K562 (cell line): ENCODE measurements at regions not wholly inside any gene's neighbourhood (a gene's known extent, or its start where the extent isn't known, plus 50 kb on each side); places are given as distances from the start of the nearest gene placed in this dataset.
A peak's percentile ranks its signal among the peaks of the same experiment; 100 is the strongest.
"Not testable (repeated sequence)": the region's sequence is repeated elsewhere in the genome, so short reads cannot be mapped to it uniquely, and the experiment has no call there.

Source experiments
- ATAC-seq: fragments of 200-7000 bp; cut with Tn5 transposase; 3 replicates; pipeline ENCODE4 v1.9.1; 2020; ENCODE audit warnings: moderate library complexity
- BruUV-seq: library from RNA; stranded (reverse); fragments of 400-500 nt; replicated peaks from 2 replicates; lab custom pipeline; 2021; lab: Mats Ljungman, UMichigan
- CTCF ChIA-PET: fragments of 300-600 bp; formaldehyde crosslinking; extraction: SDS; loops from one replicate; lab custom pipeline; 2021; ENCODE audit warnings: low intra/inter-chr PET ratio; lab: Yijun Ruan, JAX
- POLR2A ChIA-PET: fragments of 300-600, 350-650 bp; sonication (Branson Sonifier 250); formaldehyde crosslinking; extraction: SDS; loops from one replicate; lab custom pipeline; 2021; ENCODE audit warnings: antibody characterized with exemption, inconsistent platforms; lab: Yijun Ruan, JAX
- DNase-seq, 4 experiments: peaks; one replicate each; pipeline versions ENCODE4 v3.0.0 to v3.0.0-alpha.2; 2011 to 2018; ENCODE audit warnings: low spot score in 3 of 4, mixed read lengths in 3 of 4; ENCODE audit errors: extremely low read depth in 1 of 4
- FAIRE-seq: peaks from 2 replicates; lab custom pipeline; 2011; peaks lifted over from hg19 to GRCh38; lab: Jason Lieb, UNC
- H2AFZ ChIP-seq: 2 replicates; pipeline ENCODE4 v1.6.0; 2011; ENCODE audit warnings: low read depth, low read length, control low read depth, inconsistent platforms
- H3K27ac ChIP-seq: fragments of 200-600 bp; 3 replicates; pipeline ENCODE4 v1.8.0; 2011; ENCODE audit warnings: low read depth, mild to moderate bottlenecking, control low read depth, inconsistent platforms, low read length, moderate library complexity, mixed read lengths; ENCODE audit errors: extremely low read depth
- H3K27me3 ChIP-seq, 2 experiments: fragments of 300-600 bp in 1 of 2; 2 replicates in 1 of 2; 3 replicates in 1 of 2; pipeline versions ENCODE4 v1.6.0 to v1.8.0; 2011; ENCODE audit warnings: inconsistent platforms in 2 of 2, low read length in 2 of 2, mild to moderate bottlenecking in 1 of 2, mixed read lengths in 1 of 2, moderate library complexity in 1 of 2; ENCODE audit not compliant: control insufficient read depth in 2 of 2, insufficient read depth in 2 of 2
- H3K36me3 ChIP-seq: fragments of 300-600 bp; 3 replicates; pipeline ENCODE4 v1.8.0; 2011; ENCODE audit warnings: mild to moderate bottlenecking, low read length, inconsistent platforms; ENCODE audit not compliant: control insufficient read depth, insufficient read depth
- H3K4me1 ChIP-seq, 2 experiments: fragments of 200-600 bp in 1 of 2; replicated peaks in 1 of 2; 2 replicates in 1 of 2; 3 replicates in 1 of 2; pipeline versions ENCODE4 v1.5.1 to v1.8.0; 2011; ENCODE audit warnings: inconsistent platforms in 2 of 2, low read length in 2 of 2, mild to moderate bottlenecking in 1 of 2, mixed read lengths in 1 of 2, moderate library complexity in 1 of 2; ENCODE audit not compliant: control insufficient read depth in 2 of 2, insufficient read depth in 2 of 2
- H3K4me2 ChIP-seq: 2 replicates; pipeline ENCODE4 v1.6.1; 2011; ENCODE audit warnings: low read length, control low read depth, inconsistent platforms, mixed read lengths; ENCODE audit not compliant: insufficient read depth
- H3K4me3 ChIP-seq: fragments of 200-600 bp; sonication (generic), shearing (Covaris generic); 2 replicates; pipeline ENCODE4 v1.5.1; 2016; ENCODE audit warnings: control low read depth, inconsistent platforms
- H3K79me2 ChIP-seq: fragments of 200-600 bp; 3 replicates; pipeline ENCODE4 v1.8.0; 2011; ENCODE audit warnings: low read length, inconsistent platforms; ENCODE audit not compliant: control insufficient read depth, insufficient read depth
- H3K9ac ChIP-seq, 2 experiments: 2 replicates each; pipeline versions ENCODE4 v1.6.0 to v1.6.1; 2011; ENCODE audit warnings: low read depth in 2 of 2, low read length in 2 of 2, control low read depth in 1 of 2, inconsistent platforms in 1 of 2, mild to moderate bottlenecking in 1 of 2, mixed read lengths in 1 of 2; ENCODE audit not compliant: insufficient read depth in 1 of 2
- H3K9me1 ChIP-seq: one replicate; pipeline ENCODE4 v1.6.0; 2011; ENCODE audit warnings: inconsistent platforms, mild to moderate bottlenecking, low read length, moderate library complexity; ENCODE audit not compliant: control insufficient read depth, insufficient read depth
- H3K9me3 ChIP-seq: replicated peaks from 2 replicates; pipeline ENCODE4 v1.5.1; 2011; ENCODE audit warnings: low read depth, low read length, inconsistent platforms; ENCODE audit not compliant: control insufficient read depth, insufficient read depth
- H4K20me1 ChIP-seq: replicated peaks from 2 replicates; pipeline ENCODE4 v1.6.1; 2011; ENCODE audit warnings: low read length, inconsistent platforms, mixed read lengths; ENCODE audit not compliant: control insufficient read depth, insufficient read depth
- WGBS: fragments of 100-300 bp; shearing (Covaris generic); methylation state at CpG from one replicate; pipeline ENCODE4 v1.1.6; 2016; ENCODE audit warnings: low coverage, mixed read lengths; ENCODE audit not compliant: insufficient coverage; ENCODE audit errors: missing lambda C conversion rate; 5-methylcytosine and 5-hydroxymethylcytosine counted together
- in situ Hi-C: fragments of 300-500 bp; cut with MboI; formaldehyde crosslinking; loops from 4 replicates; pipeline ENCODE4 v1.15.0; 2018; ENCODE audit warnings: inconsistent platforms, mixed read lengths
- intact Hi-C: fragments of 100-400 bp; cut with micrococcal nuclease; formaldehyde crosslinking; loops from 2 replicates; pipeline ENCODE4 v1.14.2; 2022
- TF ChIP-seq, protein P1 (sequence below), 2 experiments: fragments of 450-650 bp; formaldehyde crosslinking in 1 of 2; IDR thresholded peaks; 2 replicates each; pipeline versions ENCODE4 v1.4.0 to v1.6.1; 2014 to 2020; ENCODE audit warnings: mild to moderate bottlenecking in 2 of 2, borderline replicate concordance in 1 of 2, low read depth in 1 of 2
- TF ChIP-seq, protein P2 (sequence below): fragments of 250-450 bp; sonication (Bioruptor Pico); IDR thresholded peaks from 2 replicates; pipeline ENCODE4 v1.5.0; 2020; ENCODE audit warnings: mild to moderate bottlenecking, borderline replicate concordance

DNA sequence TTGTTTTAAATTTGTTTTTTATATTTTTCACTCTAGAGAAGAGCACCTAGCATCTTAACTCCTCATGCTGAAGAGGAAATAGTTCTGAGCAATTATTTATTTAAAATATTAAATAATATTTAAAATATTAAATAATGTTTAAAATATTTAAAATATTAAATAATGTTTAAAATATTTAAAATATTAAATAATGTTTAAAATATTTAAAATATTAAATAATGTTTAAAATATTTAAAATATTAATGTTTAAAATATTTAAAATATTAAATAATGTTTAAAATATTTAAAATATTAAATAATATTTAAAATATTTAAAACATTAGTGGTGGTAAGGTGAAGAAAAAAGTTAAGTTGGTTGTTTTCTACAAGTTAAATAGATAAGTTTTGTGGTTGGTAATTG, 147.6 kb upstream of the FERMT1 start:
- H3K79me2 ChIP-seq, H3K27me3 ChIP-seq, H2AFZ ChIP-seq, H3K9me1 ChIP-seq, H4K20me1 ChIP-seq, H3K9me3 ChIP-seq, H3K4me1 ChIP-seq, in situ Hi-C loops, POLR2A ChIA-PET, BruUV-seq, ATAC-seq, H3K9ac ChIP-seq, H3K36me3 ChIP-seq, DNase-seq, intact Hi-C loops, H3K27ac ChIP-seq, H3K4me3 ChIP-seq, CTCF ChIA-PET, FAIRE-seq, H3K4me2 ChIP-seq: not testable (repeated sequence)

DNA sequence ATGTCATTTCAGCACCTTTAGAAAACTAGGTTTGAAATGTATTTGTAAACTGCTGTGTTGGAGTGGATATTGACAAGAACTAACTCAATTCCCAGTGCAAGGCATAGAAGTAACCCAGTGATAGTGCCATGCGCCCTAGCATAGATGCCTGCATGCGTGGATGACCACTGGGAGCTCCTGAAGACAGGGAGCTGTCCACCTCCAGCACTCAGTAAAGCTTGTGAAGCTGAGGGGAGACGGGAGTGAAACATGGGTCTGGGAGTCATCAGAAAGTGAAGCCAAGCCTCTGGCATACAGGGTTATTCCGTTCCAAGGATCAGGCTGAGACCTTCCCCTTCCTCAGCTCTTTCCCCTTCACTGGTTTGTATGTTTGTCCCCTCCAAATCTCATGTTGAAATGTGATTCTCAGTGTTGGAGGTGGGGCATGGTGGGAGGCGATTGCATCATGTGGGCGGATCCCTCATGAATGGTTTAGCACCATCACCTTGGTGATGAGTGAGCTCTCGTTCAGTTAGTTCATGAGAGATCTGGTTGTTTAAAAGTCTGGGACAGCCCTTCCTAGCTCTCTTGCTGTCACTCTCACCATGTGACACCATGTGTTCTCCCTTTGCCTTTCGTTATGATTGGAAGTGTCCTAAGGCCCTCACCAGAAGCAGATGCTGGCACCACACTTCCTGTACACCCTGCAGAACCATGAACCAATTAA, 146.5 kb upstream of the FERMT1 start:
- Histone ChIP-seq H3K4me3 (no peak overlapping the region), H3K4me1 (no peaks in the 10 kb centered on the region), H3K9me1 (no peaks in the 10 kb centered on the region), H3K9me3 (no peaks in the 10 kb centered on the region), H3K79me2 (no peaks in the 10 kb centered on the region), H3K9ac (no peak overlapping the region), H3K27me3 (no peaks in the 10 kb centered on the region), H3K27ac (no peak overlapping the region), H3K36me3 (no peaks in the 10 kb centered on the region), H2AFZ (no peak overlapping the region), H4K20me1 (no peaks in the 10 kb centered on the region), H3K4me2 (peak overlapping the region; percentile 25; the same call in 1 of the 2 replicates)
- DNase-seq (peak in 1 of 4 experiments; percentile 11), ATAC-seq (peak; percentile 73), FAIRE-seq (no peak)
- no TSS peak for BruUV-seq
- intact Hi-C loops (no loop called here), in situ Hi-C loops (no loop called here)
- WGBS: 0% methylated on average over 8 of the region's 8 CpGs
- POLR2A ChIA-PET: interaction anchor here (0.5 to 0.6 kb wide), 2 partner anchors 37 to 1065 kb away, joined by 3 to 4 read pairs; no protein-coding TSS in a partner anchor
- CTCF ChIA-PET: no interaction called here
- TF ChIP-seq, protein P1, sequence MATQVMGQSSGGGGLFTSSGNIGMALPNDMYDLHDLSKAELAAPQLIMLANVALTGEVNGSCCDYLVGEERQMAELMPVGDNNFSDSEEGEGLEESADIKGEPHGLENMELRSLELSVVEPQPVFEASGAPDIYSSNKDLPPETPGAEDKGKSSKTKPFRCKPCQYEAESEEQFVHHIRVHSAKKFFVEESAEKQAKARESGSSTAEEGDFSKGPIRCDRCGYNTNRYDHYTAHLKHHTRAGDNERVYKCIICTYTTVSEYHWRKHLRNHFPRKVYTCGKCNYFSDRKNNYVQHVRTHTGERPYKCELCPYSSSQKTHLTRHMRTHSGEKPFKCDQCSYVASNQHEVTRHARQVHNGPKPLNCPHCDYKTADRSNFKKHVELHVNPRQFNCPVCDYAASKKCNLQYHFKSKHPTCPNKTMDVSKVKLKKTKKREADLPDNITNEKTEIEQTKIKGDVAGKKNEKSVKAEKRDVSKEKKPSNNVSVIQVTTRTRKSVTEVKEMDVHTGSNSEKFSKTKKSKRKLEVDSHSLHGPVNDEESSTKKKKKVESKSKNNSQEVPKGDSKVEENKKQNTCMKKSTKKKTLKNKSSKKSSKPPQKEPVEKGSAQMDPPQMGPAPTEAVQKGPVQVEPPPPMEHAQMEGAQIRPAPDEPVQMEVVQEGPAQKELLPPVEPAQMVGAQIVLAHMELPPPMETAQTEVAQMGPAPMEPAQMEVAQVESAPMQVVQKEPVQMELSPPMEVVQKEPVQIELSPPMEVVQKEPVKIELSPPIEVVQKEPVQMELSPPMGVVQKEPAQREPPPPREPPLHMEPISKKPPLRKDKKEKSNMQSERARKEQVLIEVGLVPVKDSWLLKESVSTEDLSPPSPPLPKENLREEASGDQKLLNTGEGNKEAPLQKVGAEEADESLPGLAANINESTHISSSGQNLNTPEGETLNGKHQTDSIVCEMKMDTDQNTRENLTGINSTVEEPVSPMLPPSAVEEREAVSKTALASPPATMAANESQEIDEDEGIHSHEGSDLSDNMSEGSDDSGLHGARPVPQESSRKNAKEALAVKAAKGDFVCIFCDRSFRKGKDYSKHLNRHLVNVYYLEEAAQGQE (IDR thresholded peaks at IDR 0.05; ENCODE audit: borderline replicate concordance): peak; percentile 65
- TF ChIP-seq, protein P1 (CRISPR knock-in tag; IDR thresholded peaks at IDR 0.05; ENCODE audit: low read depth): 0 out of 2 replicates have a peak, but pooled peaks have one; percentile 52
- TF ChIP-seq, protein P2, sequence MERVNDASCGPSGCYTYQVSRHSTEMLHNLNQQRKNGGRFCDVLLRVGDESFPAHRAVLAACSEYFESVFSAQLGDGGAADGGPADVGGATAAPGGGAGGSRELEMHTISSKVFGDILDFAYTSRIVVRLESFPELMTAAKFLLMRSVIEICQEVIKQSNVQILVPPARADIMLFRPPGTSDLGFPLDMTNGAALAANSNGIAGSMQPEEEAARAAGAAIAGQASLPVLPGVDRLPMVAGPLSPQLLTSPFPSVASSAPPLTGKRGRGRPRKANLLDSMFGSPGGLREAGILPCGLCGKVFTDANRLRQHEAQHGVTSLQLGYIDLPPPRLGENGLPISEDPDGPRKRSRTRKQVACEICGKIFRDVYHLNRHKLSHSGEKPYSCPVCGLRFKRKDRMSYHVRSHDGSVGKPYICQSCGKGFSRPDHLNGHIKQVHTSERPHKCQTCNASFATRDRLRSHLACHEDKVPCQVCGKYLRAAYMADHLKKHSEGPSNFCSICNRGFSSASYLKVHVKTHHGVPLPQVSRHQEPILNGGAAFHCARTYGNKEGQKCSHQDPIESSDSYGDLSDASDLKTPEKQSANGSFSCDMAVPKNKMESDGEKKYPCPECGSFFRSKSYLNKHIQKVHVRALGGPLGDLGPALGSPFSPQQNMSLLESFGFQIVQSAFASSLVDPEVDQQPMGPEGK (CRISPR knock-in tag): no peak
